22Rv1 (cell line): ENCODE measurements at regions not wholly inside any gene's neighbourhood (a gene's known extent, or its start where the extent isn't known, plus 50 kb on each side); places are given as distances from the start of the nearest gene placed in this dataset.

Experiments
- CTCF ChIP-seq: fragments of 450-650 bp; IDR thresholded peaks from 2 replicates; pipeline ENCODE4 v1.5.1; 2017; ENCODE audit warnings: mild to moderate bottlenecking
- ZFX ChIP-seq: fragments of 450-650 bp; IDR thresholded peaks from 2 replicates; pipeline ENCODE4 v1.6.1; 2017; ENCODE audit warnings: antibody characterized with exemption, borderline replicate concordance

GRCh38 chr1:29743931-29744330 is 507.6 kb downstream of the PTPRU start:
- TF ChIP-seq CTCF (no peak), ZFX (no peak)
